HFFc6 (cell line): ENCODE measurements at regions not wholly inside any gene's neighbourhood (a gene's known extent, or its start where the extent isn't known, plus 50 kb on each side); places are given as distances from the start of the nearest gene placed in this dataset.

Experiments used
- DNase-seq: peaks from one replicate; pipeline ENCODE4 v3.0.0-alpha.2; 2018
- H3K27ac Mint-ChIP-seq: 2 replicates; pipeline ENCODE4 v1.8.0; 2020; ENCODE audit warnings: mild to moderate bottlenecking, mixed read lengths
- H3K27me3 Mint-ChIP-seq: 2 replicates; pipeline ENCODE4 v1.8.0; 2021; ENCODE audit warnings: mild to moderate bottlenecking, moderate library complexity, mixed read lengths; ENCODE audit not compliant: insufficient read depth
- H3K36me3 Mint-ChIP-seq: 2 replicates; pipeline ENCODE4 v1.8.0; 2021; ENCODE audit warnings: low read depth, mixed read lengths
- H3K4me1 Mint-ChIP-seq: 2 replicates; pipeline ENCODE4 v1.8.0; 2020; ENCODE audit warnings: low read depth, mixed read lengths
- H3K4me3 Mint-ChIP-seq: 2 replicates; pipeline ENCODE4 v1.8.0; 2020; ENCODE audit warnings: mild to moderate bottlenecking, moderate library complexity, mixed read lengths
- H3K9me3 Mint-ChIP-seq: 2 replicates; pipeline ENCODE4 v1.8.0; 2020; ENCODE audit warnings: mild to moderate bottlenecking, mixed read lengths
- CTCF ChIP-seq: fragments of 200-600 bp; sonication (generic); IDR thresholded peaks from 2 replicates; pipeline ENCODE4 v1.5.0; 2021; ENCODE audit warnings: antibody characterized with exemption, mild to moderate bottlenecking

- H3K27me3 Mint-ChIP-seq, result no peaks in the 10 kb centered on the region; the same call in 1 of the 2 replicates
- TF ChIP-seq CTCF, result no peak
- H3K4me1 Mint-ChIP-seq, result no peaks in the 10 kb centered on the region
- peaks cover 40% of the 10 kb centered on the region for H3K9me3 Mint-ChIP-seq
- no peak overlapping the region for H3K27ac Mint-ChIP-seq
- H3K4me3 Mint-ChIP-seq, result no peak overlapping the region
- 0 out of 2 replicates have a peak, but pooled peaks cover 5% of the 10 kb centered on the region for H3K36me3 Mint-ChIP-seq
- no peak for DNase-seq
These were observed 518.5 kb downstream of the TSN start for GRCh38 chr2:122273785-122274419.

- H3K27ac Mint-ChIP-seq, result no peak overlapping the region
- no peak for TF ChIP-seq CTCF
- no peak for DNase-seq
- peaks cover 26% of the 10 kb centered on the region for H3K9me3 Mint-ChIP-seq
- H3K36me3 Mint-ChIP-seq, result 0 out of 2 replicates have a peak, but pooled peaks cover 5% of the 10 kb centered on the region
- H3K4me1 Mint-ChIP-seq, result no peaks in the 10 kb centered on the region
- no peak overlapping the region for H3K4me3 Mint-ChIP-seq
- peaks cover 2% of the 10 kb centered on the region; the same call in 1 of the 2 replicates for H3K27me3 Mint-ChIP-seq
These were observed 522.5 kb downstream of the TSN start for GRCh38 chr2:122277956-122278355.

- Mint-ChIP-seq H3K4me1 (no peaks in the 10 kb centered on the region), H3K27ac (no peak overlapping the region), H3K36me3 (no peaks in the 10 kb centered on the region), H3K4me3 (no peak overlapping the region), H3K9me3 (peaks cover 48% of the 10 kb centered on the region), H3K27me3 (no peaks in the 10 kb centered on the region; the same call in 1 of the 2 replicates)
- no peak for TF ChIP-seq CTCF
- no peak for DNase-seq
These were observed 545.3 kb downstream of the TSN start for GRCh38 chr2:122300758-122301157.

GRCh38 chr2:122307763-122308162 lies 552.3 kb downstream of the TSN start:
- Mint-ChIP-seq H3K9me3 (peaks cover 29% of the 10 kb centered on the region), H3K36me3 (no peaks in the 10 kb centered on the region), H3K4me3 (no peak overlapping the region), H3K4me1 (no peaks in the 10 kb centered on the region), H3K27me3 (no peaks in the 10 kb centered on the region; the same call in 1 of the 2 replicates), H3K27ac (no peak overlapping the region)
- TF ChIP-seq CTCF, result no peak
- DNase-seq, result no peak

- no peak overlapping the region for H3K27ac Mint-ChIP-seq
- DNase-seq, result no peak
These were observed 559.9 kb downstream of the TSN start for GRCh38 chr2:122315306-122315705.

More at GRCh38 chr2:122315306-122315705, 559.9 kb downstream of the TSN start:
- TF ChIP-seq CTCF, result no peak
- no peaks in the 10 kb centered on the region for H3K4me1 Mint-ChIP-seq
- no peaks in the 10 kb centered on the region for H3K36me3 Mint-ChIP-seq
- H3K4me3 Mint-ChIP-seq, result no peak overlapping the region
- peaks cover 3% of the 10 kb centered on the region for H3K27me3 Mint-ChIP-seq
- H3K9me3 Mint-ChIP-seq, result peaks cover 17% of the 10 kb centered on the region; the same call in 1 of the 2 replicates
